ENCODE measurements at regions not wholly inside any gene's neighbourhood (a gene's known extent, or its start where the extent isn't known, plus 50 kb on each side); places are given as distances from the start of the nearest gene placed in this dataset.

- no peak for DNase-seq (ENCODE audit: low spot score in 2 of 2)
- intact Hi-C loops (cut with DNase I; ENCODE audit: low total_unique reads), result no loop called here
- no peak overlapping the region for H3K4me3 ChIP-seq (ENCODE audit: low read depth, poor library complexity, severe bottlenecking)
- TF ChIP-seq POLR2A (IDR thresholded peaks at IDR 0.05) (no peak), CTCF (IDR thresholded peaks at IDR 0.05) (no peak)
- 76 to 85% methylated on average over 1 of the region's 1 CpG for WGBS, 2 donors
These were observed 113.9 kb upstream of the ADAMTSL1 start for GRCh38 chr9:18360005-18360404.

- H3K4me3 ChIP-seq (ENCODE audit: low read depth, poor library complexity, severe bottlenecking), result no peak overlapping the region
- TF ChIP-seq POLR2A (IDR thresholded peaks at IDR 0.05) (no peak), CTCF (IDR thresholded peaks at IDR 0.05) (no peak)
- no peak for DNase-seq (ENCODE audit: low spot score in 2 of 2)
- WGBS, 2 donors, result 48 to 52% methylated on average over 2 of the region's 2 CpGs
- intact Hi-C loops (cut with DNase I; ENCODE audit: low total_unique reads), result no loop called here
These were observed 112.3 kb upstream of the ADAMTSL1 start for GRCh38 chr9:18361646-18362045.

- 82 to 89% methylated on average over 1 of the region's 1 CpG for WGBS, 2 donors
- no peak for DNase-seq (ENCODE audit: low spot score in 2 of 2)
- no peak for TF ChIP-seq CTCF (IDR thresholded peaks at IDR 0.05)
- no peak for TF ChIP-seq POLR2A (IDR thresholded peaks at IDR 0.05)
- intact Hi-C loops (cut with DNase I; ENCODE audit: low total_unique reads), result no loop called here
- H3K4me3 ChIP-seq (ENCODE audit: low read depth, poor library complexity, severe bottlenecking), result no peak overlapping the region
These were observed 111.8 kb upstream of the ADAMTSL1 start for GRCh38 chr9:18362166-18362565.

- H3K4me3 ChIP-seq (ENCODE audit: low read depth, poor library complexity, severe bottlenecking), result no peak overlapping the region
- TF ChIP-seq CTCF (IDR thresholded peaks at IDR 0.05), result no peak
- no peak for TF ChIP-seq POLR2A (IDR thresholded peaks at IDR 0.05)
- 50 to 62% methylated on average over 3 of the region's 3 CpGs for WGBS, 2 donors
- intact Hi-C loops (cut with DNase I; ENCODE audit: low total_unique reads), result no loop called here
- no peak for DNase-seq (ENCODE audit: low spot score in 2 of 2)
These were observed 110.9 kb upstream of the ADAMTSL1 start for GRCh38 chr9:18362901-18363685.

GRCh38 chr9:18365651-18366050, 108.3 kb upstream of the ADAMTSL1 start:
- H3K4me3 ChIP-seq (ENCODE audit: low read depth, poor library complexity, severe bottlenecking), result no peak overlapping the region
- no peak for DNase-seq (ENCODE audit: low spot score in 2 of 2)
- intact Hi-C loops (cut with DNase I; ENCODE audit: low total_unique reads), result no loop called here
- TF ChIP-seq POLR2A (IDR thresholded peaks at IDR 0.05), result no peak
- no peak for TF ChIP-seq CTCF (IDR thresholded peaks at IDR 0.05)
- 92% methylated on average over 6 of the region's 6 CpGs for WGBS, 2 donors

GRCh38 chr9:18366184-18366583, 107.8 kb upstream of the ADAMTSL1 start:
- H3K4me3 ChIP-seq (ENCODE audit: low read depth, poor library complexity, severe bottlenecking), result no peak overlapping the region
- no peak for DNase-seq (ENCODE audit: low spot score in 2 of 2)
- WGBS, 2 donors, result 73 to 81% methylated on average over 3 of the region's 3 CpGs
- intact Hi-C loops (cut with DNase I; ENCODE audit: low total_unique reads), result no loop called here
- TF ChIP-seq CTCF (IDR thresholded peaks at IDR 0.05) (no peak), POLR2A (IDR thresholded peaks at IDR 0.05) (no peak)
